GM12892 (cell line): ENCODE measurements at regions not wholly inside any gene's neighbourhood (a gene's known extent, or its start where the extent isn't known, plus 50 kb on each side); places are given as distances from the start of the nearest gene placed in this dataset.

Experiments used
- POLR2A ChIP-seq: IDR thresholded peaks from 2 replicates; pipeline ENCODE4 v1.6.1; 2011; ENCODE audit warnings: low read depth, low read length, control low read depth
- POLR2AphosphoS5 ChIP-seq: IDR thresholded peaks from 2 replicates; pipeline ENCODE4 v1.6.1; 2011; ENCODE audit warnings: low read depth, low read length, control low read depth
- TAF1 ChIP-seq: IDR thresholded peaks from 2 replicates; pipeline ENCODE4 v1.6.1; 2011; ENCODE audit warnings: low read depth, mild to moderate bottlenecking, control low read depth, low read length, borderline replicate concordance

DNA sequence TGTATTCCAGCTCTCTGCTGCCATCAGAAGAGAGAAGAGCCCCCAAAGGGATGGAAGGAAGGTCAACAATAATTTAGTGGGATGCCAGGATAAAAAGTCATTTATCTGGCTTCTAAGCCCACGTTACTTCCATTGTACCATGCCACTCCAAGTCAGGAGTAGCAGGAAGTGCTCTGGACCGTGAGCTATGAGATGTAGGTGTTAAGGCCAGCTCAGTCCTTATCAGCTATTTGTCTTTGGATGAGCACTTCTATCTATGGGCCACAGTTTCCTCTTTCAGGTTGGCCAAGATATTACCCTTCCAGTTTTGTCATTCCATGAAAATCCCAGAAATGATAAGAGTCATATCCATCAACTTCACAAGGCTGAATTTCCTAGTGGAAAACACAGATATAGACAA is 119.4 kb upstream of the CACUL1 start:
- TF ChIP-seq POLR2A (no peak), TAF1 (no peak), POLR2AphosphoS5 (no peak)
